ENCODE measurements at regions not wholly inside any gene's neighbourhood (a gene's known extent, or its start where the extent isn't known, plus 50 kb on each side); places are given as distances from the start of the nearest gene placed in this dataset.
A peak's percentile ranks its signal among the peaks of the same experiment; 100 is the strongest.
"Not testable (repeated sequence)": the region's sequence is repeated elsewhere in the genome, so short reads cannot be mapped to it uniquely, and the experiment has no call there.

DNA sequence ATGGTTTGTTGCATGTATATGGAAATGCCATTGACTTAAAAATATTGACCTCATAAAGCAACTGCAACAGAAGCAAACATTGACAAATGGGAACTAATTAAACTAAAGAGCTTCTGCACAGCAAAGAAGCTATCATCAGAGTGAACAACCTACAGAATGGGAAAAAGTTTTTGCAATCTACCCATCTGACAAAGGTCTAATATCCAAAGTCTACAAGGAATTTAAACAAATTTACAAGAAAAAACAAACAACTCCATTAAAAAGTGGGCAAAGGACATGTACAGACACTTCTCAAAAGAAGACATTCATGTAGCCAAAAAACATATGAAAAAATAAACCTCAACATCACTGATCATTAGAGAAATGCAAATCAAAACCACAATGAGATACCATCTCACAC is 99.7 kb upstream of the ARG1 start:
- not testable (repeated sequence) for H3K4me3 Mint-ChIP-seq; ATAC-seq; H2AFZ ChIP-seq; H3K9me2 ChIP-seq (ENCODE audit: insufficient read depth); DNase-seq (ENCODE audit: low spot score); H3K36me3 ChIP-seq (ENCODE audit: insufficient read depth); H4K20me1 ChIP-seq (replicated peaks; ENCODE audit: insufficient read depth); H3F3A ChIP-seq (replicated peaks; ENCODE audit: low read depth); H3K4me1 ChIP-seq (ENCODE audit: insufficient read depth); H3K27ac Mint-ChIP-seq; H3K27me3 Mint-ChIP-seq (ENCODE audit: insufficient read depth, low read depth, poor library complexity); H3K79me2 ChIP-seq (replicated peaks; ENCODE audit: insufficient read depth); H3K4me3 ChIP-seq; H3K4me1 Mint-ChIP-seq; H3K27ac ChIP-seq (ENCODE audit: low read depth); H3K27me3 ChIP-seq (ENCODE audit: insufficient read depth); H3K4me2 ChIP-seq
- H3K36me3 Mint-ChIP-seq (ENCODE audit: low read depth), result peaks cover 12% of the 10 kb centered on the region; the same call in 2 of the 3 replicates
- peaks cover 15% of the 10 kb centered on the region for H3K9me3 Mint-ChIP-seq

GRCh38 chr6:131476362-131476761 is 96.7 kb upstream of the ARG1 start:
- Histone ChIP-seq H3K4me1 (ENCODE audit: insufficient read depth) (no peaks in the 10 kb centered on the region), H3K4me3 (no peak overlapping the region), H3K27ac (ENCODE audit: low read depth) (peak overlapping the region; percentile 35; the same call in 1 of the 2 replicates), H3K27me3 (ENCODE audit: insufficient read depth) (no peaks in the 10 kb centered on the region), H3K36me3 (ENCODE audit: insufficient read depth) (no peaks in the 10 kb centered on the region), H3K4me2 (no peak overlapping the region), H2AFZ (peak overlapping the region; percentile 63; the same call in 1 of the 2 replicates), H4K20me1 (replicated peaks; ENCODE audit: insufficient read depth) (no peaks in the 10 kb centered on the region), H3K79me2 (replicated peaks; ENCODE audit: insufficient read depth) (no peaks in the 10 kb centered on the region), H3F3A (replicated peaks; ENCODE audit: low read depth) (0 out of 2 replicates have a peak, but pooled peaks cover 2% of the 10 kb centered on the region), H3K9me2 (ENCODE audit: insufficient read depth) (no peaks in the 10 kb centered on the region)
- no peaks in the 10 kb centered on the region for H3K4me1 Mint-ChIP-seq
- ATAC-seq (no peak), DNase-seq (ENCODE audit: low spot score) (no peak)
- H3K9me3 Mint-ChIP-seq, result peaks cover 15% of the 10 kb centered on the region
- no peaks in the 10 kb centered on the region for H3K27me3 Mint-ChIP-seq (ENCODE audit: insufficient read depth, low read depth, poor library complexity)
- H3K36me3 Mint-ChIP-seq (ENCODE audit: low read depth), result peaks cover 12% of the 10 kb centered on the region; the same call in 2 of the 3 replicates
- no peak overlapping the region for H3K27ac Mint-ChIP-seq
- H3K4me3 Mint-ChIP-seq, result no peak overlapping the region
- TF ChIP-seq CREB1 (CRISPR knock-in tag; IDR thresholded peaks at IDR 0.05; ENCODE audit: low read depth) (no peak), NANOG (IDR thresholded peaks at IDR 0.05; ENCODE audit: borderline replicate concordance) (no peak), JUNB (IDR thresholded peaks at IDR 0.05; ENCODE audit: unreplicated experiment) (no peak), EZH2phosphoT487 (IDR thresholded peaks at IDR 0.05; ENCODE audit: unreplicated experiment) (no peak), ZNF114 (CRISPR knock-in tag; IDR thresholded peaks at IDR 0.05) (no peak), POLR2AphosphoS5 (IDR thresholded peaks at IDR 0.05; ENCODE audit: low read depth) (no peak), ETS1 (IDR thresholded peaks at IDR 0.05) (no peak)
- TF ChIP-seq, protein P1, sequence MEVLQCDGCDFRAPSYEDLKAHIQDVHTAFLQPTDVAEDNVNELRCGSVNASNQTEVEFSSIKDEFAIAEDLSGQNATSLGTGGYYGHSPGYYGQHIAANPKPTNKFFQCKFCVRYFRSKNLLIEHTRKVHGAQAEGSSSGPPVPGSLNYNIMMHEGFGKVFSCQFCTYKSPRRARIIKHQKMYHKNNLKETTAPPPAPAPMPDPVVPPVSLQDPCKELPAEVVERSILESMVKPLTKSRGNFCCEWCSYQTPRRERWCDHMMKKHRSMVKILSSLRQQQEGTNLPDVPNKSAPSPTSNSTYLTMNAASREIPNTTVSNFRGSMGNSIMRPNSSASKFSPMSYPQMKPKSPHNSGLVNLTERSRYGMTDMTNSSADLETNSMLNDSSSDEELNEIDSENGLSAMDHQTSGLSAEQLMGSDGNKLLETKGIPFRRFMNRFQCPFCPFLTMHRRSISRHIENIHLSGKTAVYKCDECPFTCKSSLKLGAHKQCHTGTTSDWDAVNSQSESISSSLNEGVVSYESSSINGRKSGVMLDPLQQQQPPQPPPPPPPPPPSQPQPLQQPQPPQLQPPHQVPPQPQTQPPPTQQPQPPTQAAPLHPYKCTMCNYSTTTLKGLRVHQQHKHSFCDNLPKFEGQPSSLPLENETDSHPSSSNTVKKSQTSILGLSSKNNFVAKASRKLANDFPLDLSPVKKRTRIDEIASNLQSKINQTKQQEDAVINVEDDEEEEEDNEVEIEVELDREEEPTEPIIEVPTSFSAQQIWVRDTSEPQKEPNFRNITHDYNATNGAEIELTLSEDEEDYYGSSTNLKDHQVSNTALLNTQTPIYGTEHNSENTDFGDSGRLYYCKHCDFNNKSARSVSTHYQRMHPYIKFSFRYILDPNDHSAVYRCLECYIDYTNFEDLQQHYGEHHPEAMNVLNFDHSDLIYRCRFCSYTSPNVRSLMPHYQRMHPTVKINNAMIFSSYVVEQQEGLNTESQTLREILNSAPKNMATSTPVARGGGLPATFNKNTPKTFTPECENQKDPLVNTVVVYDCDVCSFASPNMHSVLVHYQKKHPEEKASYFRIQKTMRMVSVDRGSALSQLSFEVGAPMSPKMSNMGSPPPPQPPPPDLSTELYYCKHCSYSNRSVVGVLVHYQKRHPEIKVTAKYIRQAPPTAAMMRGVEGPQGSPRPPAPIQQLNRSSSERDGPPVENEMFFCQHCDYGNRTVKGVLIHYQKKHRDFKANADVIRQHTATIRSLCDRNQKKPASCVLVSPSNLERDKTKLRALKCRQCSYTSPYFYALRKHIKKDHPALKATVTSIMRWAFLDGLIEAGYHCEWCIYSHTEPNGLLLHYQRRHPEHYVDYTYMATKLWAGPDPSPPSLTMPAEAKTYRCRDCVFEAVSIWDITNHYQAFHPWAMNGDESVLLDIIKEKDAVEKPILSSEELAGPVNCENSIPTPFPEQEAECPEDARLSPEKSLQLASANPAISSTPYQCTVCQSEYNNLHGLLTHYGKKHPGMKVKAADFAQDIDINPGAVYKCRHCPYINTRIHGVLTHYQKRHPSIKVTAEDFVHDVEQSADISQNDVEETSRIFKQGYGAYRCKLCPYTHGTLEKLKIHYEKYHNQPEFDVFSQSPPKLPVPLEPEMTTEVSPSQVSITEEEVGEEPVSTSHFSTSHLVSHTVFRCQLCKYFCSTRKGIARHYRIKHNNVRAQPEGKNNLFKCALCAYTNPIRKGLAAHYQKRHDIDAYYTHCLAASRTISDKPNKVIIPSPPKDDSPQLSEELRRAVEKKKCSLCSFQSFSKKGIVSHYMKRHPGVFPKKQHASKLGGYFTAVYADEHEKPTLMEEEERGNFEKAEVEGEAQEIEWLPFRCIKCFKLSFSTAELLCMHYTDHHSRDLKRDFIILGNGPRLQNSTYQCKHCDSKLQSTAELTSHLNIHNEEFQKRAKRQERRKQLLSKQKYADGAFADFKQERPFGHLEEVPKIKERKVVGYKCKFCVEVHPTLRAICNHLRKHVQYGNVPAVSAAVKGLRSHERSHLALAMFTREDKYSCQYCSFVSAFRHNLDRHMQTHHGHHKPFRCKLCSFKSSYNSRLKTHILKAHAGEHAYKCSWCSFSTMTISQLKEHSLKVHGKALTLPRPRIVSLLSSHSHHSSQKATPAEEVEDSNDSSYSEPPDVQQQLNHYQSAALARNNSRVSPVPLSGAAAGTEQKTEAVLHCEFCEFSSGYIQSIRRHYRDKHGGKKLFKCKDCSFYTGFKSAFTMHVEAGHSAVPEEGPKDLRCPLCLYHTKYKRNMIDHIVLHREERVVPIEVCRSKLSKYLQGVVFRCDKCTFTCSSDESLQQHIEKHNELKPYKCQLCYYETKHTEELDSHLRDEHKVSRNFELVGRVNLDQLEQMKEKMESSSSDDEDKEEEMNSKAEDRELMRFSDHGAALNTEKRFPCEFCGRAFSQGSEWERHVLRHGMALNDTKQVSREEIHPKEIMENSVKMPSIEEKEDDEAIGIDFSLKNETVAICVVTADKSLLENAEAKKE (CRISPR knock-in tag; IDR thresholded peaks at IDR 0.05), result no peak
- TF ChIP-seq, protein P2, sequence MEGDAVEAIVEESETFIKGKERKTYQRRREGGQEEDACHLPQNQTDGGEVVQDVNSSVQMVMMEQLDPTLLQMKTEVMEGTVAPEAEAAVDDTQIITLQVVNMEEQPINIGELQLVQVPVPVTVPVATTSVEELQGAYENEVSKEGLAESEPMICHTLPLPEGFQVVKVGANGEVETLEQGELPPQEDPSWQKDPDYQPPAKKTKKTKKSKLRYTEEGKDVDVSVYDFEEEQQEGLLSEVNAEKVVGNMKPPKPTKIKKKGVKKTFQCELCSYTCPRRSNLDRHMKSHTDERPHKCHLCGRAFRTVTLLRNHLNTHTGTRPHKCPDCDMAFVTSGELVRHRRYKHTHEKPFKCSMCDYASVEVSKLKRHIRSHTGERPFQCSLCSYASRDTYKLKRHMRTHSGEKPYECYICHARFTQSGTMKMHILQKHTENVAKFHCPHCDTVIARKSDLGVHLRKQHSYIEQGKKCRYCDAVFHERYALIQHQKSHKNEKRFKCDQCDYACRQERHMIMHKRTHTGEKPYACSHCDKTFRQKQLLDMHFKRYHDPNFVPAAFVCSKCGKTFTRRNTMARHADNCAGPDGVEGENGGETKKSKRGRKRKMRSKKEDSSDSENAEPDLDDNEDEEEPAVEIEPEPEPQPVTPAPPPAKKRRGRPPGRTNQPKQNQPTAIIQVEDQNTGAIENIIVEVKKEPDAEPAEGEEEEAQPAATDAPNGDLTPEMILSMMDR (conservative IDR thresholded peaks at IDR 0.05; ENCODE audit: low read depth in 2 of 2), result no peak
- TF ChIP-seq, protein P3, sequence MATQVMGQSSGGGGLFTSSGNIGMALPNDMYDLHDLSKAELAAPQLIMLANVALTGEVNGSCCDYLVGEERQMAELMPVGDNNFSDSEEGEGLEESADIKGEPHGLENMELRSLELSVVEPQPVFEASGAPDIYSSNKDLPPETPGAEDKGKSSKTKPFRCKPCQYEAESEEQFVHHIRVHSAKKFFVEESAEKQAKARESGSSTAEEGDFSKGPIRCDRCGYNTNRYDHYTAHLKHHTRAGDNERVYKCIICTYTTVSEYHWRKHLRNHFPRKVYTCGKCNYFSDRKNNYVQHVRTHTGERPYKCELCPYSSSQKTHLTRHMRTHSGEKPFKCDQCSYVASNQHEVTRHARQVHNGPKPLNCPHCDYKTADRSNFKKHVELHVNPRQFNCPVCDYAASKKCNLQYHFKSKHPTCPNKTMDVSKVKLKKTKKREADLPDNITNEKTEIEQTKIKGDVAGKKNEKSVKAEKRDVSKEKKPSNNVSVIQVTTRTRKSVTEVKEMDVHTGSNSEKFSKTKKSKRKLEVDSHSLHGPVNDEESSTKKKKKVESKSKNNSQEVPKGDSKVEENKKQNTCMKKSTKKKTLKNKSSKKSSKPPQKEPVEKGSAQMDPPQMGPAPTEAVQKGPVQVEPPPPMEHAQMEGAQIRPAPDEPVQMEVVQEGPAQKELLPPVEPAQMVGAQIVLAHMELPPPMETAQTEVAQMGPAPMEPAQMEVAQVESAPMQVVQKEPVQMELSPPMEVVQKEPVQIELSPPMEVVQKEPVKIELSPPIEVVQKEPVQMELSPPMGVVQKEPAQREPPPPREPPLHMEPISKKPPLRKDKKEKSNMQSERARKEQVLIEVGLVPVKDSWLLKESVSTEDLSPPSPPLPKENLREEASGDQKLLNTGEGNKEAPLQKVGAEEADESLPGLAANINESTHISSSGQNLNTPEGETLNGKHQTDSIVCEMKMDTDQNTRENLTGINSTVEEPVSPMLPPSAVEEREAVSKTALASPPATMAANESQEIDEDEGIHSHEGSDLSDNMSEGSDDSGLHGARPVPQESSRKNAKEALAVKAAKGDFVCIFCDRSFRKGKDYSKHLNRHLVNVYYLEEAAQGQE (IDR thresholded peaks at IDR 0.05; ENCODE audit: unreplicated experiment), result no peak

Measured in GM23338 (cell line).